ENCODE measurements at regions not wholly inside any gene's neighbourhood (a gene's known extent, or its start where the extent isn't known, plus 50 kb on each side); places are given as distances from the start of the nearest gene placed in this dataset.
"Not testable (repeated sequence)": the region's sequence is repeated elsewhere in the genome, so short reads cannot be mapped to it uniquely, and the experiment has no call there.

DNA sequence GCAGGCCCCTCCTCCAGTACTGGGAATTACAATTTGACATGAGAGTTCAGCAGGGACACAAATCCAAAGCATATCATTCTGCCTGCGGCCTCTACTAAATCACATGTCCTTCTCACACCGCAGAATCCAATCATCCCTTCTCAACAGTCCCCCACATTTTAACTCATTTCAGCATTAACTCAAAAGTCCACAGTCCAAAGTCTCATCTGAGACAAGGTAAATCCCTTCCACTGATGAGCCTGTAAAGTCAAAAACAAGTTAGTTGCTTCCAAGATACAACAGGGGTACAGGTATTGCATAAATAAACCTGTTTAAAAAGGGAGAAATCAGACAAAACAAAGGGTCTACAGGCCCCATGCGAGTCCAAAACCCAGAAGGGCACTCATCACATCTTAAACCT lies 64.0 kb downstream of the EBNA1BP2 start:
- DNase-seq = no peak

DNA sequence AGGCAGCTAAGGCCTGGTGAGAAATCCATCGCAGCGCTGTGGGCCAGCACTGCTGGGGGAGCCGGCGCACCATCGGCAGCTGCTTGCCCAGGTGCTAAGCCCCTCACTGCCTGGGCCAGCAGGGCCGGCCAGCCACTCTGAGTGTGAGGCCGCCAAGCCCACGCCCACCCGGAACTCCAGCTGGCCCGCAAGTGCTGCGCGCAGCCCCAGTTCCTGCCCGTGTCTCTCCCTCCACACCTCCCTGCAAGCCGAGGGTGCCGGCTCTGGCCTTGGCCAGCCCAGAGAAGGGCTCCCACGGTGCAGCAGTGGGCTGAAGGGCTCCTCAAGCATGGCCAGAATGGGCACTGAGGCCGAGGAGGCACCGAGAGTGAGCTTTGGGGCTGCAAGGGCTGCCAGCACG lies 64.4 kb downstream of the EBNA1BP2 start:
- no peak for DNase-seq

DNA sequence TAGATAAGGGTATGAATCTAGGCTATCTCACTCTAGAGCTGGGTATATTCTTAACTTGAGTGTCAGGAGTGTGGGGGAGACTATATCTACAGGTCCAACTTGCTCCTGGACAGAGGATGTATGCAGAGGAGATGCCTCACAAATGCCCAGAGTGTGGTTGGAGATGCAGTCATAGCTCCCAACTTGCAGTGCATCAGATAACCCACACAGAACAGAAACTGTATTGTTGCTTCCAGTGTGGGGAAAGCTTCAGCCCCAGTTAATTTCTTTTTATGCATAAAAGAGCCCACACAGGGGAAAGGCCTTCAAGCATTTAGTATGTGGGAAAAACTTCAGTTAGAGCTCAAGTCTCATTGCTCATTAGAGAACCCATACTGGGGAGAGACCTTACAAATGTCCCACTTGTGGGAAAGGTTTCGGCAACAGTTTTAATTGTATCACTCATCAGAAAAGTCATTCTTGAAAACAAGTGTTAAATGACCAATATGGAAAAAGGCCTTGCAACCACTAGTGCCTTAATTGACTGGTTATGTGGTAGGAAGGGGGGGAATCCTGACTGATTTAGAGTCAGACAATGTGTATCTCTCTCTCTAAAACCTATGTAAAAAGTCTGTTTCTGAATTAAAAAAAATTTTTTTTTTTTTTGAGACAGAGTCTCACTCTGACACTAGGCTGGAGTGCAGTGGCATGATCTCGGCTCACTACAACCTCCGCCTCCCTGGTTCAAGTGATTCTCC lies 67.9 kb downstream of the EBNA1BP2 start:
- DNase-seq = no peak

DNA sequence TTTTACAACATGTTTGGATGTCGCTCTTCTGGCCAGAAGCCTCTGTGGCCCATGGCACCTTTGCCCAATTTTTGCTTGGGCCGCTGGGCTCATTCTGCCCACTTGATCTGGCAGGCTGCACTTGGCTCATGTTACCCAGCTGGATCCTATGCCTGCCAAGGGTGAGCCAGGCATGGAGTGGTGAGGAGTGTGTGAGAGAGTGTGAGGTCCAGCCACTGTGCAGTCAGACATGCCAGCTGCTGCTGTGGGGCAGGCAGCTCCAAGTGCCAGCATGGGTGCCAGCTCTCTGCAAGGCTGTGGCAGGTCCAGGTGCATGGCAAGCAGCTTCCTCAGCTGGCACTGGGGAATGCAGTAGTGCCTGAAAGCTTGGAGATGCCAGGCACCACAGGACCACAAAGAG lies 71.0 kb downstream of the EBNA1BP2 start:
- no peak for DNase-seq

DNA sequence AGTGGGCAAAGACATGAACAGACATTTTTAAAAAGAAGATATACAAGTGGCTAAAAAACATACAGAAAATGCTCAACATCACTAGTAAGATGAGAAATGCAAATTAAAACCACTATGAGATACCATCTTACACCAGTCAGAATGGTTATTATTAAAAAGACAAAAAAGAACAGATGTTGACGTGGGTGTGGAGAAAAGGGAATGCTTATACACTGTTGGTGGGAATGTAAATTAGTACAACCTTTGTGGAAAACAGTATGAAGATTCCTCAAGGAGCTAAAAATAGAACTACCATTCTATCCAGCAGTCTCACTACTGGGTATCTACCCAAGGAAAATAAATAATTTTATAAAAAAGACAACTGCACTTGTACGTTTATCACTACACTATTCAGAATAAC lies 73.9 kb downstream of the EBNA1BP2 start:
- DNase-seq = no peak

DNA sequence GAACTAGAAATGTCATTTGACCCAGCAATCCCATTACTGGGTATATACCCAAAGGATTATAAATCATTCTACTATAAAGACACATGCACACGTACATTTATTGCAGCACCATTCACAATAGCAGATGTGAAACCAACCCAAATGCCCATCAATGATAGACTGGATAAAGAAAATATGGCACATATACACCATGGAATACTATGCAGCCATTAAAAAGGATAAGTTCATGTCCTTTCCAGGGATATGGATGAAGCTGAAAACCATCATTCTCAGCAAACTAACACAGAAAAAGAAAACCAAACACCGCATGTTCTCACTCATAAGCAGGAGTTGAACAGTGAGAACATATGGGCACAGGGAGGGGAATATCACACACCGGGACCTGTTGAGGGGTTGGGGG lies 75.6 kb downstream of the EBNA1BP2 start:
- DNase-seq = not testable (repeated sequence)

DNA sequence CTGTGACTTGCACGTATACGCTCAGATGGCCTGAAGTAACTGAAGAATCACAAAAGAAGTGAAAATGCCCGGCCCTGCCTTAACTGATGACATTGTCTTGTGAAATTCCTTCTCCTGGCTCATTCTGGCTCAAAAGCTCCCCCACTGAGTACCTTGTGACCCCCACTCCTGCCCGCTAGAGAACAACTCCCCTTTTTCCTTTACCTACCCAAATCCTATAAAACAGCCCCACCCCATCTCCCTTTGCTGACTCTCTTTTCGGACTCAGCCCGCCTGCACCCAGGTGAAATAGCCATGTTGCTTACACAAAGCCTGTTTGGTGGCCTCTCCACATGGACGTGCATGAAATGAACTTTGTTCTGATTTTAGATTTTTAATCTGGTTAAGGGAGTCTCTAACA lies 81.3 kb downstream of the EBNA1BP2 start:
- DNase-seq = not testable (repeated sequence)

DNA sequence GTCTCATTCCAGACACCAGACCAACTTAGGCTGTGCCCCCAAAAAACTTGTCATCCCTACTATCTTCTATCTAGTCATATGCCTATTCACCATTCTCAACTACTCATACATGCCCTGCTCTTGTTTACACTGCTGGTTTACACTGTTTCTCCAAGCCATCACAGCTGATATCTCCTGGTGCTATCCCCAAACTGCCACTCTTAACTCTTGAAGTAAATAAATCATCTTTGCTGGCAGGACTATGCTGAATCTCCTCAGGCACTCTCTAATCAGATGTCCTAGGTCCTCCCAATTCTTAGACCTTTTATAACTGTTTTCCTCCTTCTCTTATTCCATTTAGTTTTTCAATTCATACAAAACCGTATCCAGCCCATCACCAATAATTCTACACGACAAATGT lies 81.9 kb downstream of the EBNA1BP2 start:
- not testable (repeated sequence) for DNase-seq

DNA sequence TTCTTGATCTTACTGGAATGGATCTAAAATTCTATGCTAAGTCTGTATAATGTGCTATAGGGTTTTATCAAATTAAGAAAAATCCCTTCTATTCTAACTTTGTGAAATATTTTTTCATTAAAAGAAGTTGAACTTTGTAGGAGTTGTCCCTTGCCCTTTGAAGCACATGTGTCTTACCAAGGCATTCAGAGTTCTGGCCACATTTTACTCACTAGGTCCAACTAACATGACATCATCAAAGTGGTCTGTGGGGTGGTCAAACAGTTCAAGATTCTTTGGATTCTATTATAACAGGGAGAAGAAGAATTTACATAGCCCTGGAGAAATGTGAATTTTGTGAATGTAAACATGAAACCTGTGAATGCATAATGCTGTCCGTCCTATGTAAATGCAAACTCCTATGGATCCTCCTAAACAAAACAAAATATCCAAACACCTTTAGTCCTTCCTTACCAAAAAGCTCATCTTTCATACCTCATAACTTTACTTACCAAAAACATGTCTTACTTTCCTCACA lies 88.7 kb downstream of the EBNA1BP2 start:
- DNase-seq = no peak

DNA sequence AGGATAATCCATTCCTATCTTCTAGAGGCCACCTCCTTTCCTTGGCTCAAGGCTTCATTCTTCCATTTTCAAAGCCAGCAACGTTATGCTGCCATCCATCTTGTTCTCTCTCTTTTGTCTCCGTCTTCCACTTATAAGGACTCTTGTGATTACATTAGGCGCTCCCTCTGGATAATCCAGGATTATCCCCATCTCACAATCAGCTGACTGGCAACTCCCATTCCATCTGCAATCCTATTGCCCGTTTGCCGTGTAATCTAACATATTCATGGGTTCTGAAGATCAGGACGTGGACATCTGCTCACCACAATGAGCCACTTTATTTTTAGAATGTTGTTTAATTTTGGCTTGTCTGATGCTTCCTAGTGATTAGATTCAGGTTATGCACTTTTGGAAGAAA lies 89.3 kb downstream of the EBNA1BP2 start:
- DNase-seq = no peak

DNA sequence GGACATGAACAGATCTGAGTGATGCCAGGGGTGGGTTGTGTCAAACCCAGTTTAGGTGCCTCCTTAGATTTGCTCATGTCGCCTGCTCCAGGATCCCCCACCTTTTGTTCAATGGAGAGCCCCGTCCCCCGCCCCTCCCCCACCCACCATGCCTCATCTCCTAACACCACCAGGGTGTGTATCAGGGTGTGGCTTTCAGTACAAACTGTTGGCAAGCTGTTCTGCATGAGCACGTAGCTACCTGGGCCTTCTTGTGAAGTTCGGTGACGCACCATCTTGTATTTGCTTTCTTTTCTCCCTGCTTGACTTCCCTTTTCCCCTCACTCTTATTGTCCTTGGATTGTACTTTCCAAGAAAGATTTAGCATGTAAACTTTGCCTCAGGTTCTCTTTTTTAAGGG lies 94.8 kb downstream of the EBNA1BP2 start:
- no peak for DNase-seq

DNA sequence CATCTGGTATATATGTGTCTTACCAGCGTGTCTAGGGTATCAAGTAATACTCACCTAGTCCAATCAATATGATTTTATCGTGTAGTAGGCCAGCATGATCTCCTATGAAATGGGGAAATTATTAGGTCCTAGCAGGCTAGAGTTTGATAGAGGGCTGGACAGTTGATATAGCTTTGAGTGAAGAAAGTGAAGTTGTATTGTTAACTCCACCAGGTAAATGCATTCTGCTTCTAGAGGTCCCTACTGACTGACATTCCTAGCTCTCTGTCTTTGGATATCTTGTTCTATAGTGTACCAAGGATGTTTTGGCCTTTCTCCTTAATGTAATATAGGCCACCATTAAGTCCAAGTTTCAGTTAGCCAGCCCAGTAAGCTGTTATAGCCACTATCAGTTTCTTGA lies 97.4 kb downstream of the EBNA1BP2 start:
- DNase-seq = no peak

DNA sequence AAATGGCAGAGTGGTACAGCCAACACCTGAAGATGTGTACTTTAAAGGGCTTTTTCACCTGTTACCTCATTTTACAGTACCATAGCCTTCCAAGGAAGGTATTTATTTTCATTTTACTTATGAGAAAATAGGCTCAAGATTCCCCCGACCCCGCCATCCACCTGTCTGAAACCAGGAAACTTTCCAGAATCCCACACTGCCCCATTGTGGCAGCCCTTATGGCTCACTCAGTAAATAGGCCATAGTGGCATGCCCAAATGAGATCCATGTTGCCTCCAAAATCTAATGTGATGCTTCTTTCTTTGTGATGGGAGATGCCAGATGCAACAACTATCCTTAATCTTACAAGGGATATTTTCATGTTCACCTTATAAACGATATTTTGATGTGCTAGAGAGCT lies 97.8 kb downstream of the EBNA1BP2 start:
- DNase-seq = no peak

DNA sequence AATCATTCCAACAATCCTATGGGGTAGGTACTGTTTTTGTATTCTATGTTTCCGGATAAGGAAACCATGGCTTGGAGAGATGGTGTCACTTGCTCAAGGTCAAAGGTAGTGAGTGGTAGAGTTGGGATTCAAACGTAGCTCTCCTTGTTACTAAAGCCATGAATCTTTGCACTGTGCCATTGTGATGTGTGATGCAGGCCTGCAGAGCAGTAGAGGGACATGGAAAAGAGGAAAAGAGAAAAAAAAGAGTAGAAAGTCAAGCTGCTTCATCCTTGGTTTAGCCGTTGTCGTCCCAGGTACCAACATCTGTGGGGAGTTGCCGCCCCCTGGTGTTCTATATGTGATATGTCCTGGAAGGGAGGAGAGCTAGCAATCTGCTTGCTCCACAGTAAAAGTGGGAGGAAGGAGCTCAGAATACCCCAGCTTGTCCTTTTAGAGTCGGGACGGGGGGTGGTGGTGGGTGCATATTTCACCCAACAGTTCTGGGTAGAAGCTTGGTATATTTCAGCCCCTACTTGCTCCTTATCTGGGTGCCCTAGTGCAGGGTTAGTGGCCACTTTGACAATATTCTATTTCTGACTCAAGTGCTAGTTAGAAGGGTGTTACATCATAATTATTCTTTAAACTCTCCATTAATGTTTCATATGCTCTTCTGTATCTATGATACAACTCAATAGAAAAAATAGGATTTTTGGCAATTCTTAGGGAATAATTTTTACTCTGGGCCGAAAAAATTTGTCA lies 98.4 kb downstream of the EBNA1BP2 start:
- peak; percentile 61 to 68 for DNase-seq

DNA sequence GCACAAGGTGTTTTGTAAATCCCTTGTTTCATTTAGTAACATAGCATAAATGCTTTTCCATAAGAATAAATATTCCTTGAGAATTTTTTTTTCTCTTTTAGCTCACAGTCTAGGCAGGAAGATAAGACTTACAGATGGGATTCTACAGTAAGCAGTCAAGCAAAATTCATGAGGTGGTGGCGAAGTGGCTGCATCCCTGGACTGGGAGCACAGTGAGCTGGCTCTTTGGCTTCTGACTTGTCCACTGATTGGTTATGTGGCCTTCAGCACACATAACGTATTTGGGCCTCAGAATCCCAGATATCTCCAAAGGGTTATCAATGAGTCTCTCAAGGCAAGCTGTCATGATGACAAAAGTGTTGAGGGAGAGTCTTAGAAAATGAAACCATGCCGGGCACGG lies 99.8 kb downstream of the EBNA1BP2 start:
- DNase-seq = no peak

DNA sequence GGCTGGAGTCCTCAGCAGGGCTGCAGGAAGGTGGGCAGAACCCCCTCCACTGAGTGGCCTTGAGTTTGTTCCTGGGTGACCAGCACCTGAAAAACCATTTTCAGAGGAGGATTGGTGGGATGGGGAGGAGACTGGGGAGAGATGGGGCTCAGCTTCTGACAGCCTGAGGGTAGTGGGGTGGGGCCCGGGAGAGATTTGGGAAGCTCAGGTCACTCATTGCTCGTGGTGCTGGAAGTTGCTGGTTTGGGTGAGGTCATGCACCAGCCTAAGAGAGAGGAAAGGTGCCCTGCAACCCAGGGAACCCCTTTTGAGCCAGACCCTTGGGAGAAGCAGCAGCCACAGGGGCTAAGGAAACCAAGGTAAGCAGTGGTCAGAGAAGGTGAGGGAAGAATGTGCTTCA lies 100.8 kb downstream of the EBNA1BP2 start:
- DNase-seq = no peak

DNA sequence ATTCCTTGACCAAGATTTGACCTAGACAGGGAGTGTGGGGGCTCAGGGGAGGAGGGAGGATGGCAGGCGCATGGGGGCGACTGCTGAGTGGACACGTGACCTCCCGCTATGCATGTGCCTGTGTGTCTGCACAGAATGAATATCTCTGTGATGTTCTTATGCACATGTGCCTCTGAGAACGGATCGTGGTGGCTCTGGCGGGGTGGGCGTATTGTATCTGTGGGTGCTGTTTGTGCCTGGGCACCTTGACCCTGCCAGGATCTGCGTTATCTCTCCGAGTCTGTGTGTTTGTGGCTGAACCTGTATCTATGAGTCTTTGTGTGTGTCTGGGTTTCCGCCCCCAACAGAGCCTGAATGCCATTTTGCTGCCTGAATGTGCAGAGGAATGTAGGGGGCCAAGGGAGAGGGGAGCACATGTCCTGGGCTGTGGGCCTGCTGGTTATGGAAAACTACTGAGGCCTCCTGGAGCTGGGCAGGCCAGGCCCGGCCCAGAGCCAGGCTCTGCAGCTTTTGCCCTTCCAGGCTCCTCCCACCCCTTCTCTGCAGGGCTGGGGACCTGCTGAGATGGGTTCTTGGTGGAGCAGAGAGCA lies 102.5 kb downstream of the EBNA1BP2 start:
- no peak for DNase-seq

DNA sequence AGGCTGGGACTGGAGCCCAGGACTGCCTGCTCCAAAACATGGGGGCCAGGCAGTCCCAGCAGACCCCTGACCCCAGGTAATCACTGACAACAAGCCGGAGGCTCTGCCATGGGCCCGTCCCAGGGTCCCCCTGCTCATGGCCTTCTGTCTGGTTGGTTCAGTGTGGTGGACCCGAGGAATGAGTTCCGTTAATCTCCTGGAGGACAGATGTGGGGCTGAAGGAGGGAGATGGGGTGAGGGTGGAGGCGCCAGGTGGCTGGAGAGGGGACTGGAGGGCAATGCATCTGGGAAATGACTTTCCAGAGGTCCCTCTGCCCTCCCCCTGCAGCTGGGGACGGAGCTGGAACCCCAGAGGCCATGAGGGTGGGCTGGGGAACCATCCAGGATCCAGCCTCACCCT lies 103.2 kb downstream of the EBNA1BP2 start:
- DNase-seq = no peak

DNA sequence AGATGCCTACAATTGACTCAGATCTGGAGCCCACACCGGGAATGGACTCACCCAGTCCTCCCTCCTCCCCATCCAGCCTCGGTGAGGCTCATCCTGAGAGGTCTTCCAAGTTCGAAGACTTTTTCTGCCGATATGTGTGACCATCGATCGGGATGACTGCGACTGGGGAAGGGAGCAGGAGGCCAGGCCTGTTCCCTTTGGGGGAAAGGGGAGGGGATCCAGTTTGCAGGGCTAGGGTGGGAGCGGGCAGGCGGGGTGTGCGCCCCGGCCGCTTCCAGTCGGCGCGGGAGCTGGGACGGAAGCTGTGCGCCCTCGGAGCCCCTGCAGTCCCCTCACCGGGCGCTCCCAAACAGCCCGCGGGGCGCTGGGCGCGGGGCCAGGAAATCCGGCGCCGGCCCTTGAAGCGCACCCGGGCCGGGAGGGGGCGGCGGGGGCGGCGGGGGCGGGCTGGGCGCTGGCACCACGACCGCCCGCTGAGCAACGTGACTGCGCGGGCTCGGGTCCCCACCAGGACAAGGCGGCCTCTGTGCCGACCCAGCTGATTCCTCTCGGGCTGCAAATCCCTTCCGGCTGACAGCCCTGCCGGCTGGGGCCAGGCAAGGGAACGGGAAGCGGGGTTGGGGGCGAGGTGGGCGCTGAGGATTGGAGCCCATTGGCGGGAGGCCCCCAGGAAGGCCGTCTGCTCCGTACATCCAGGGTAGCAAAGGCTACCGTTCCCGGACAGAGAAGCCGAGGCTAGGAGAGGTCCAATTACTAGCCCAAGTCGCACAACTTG lies 103.9 kb downstream of the EBNA1BP2 start:
- peak in 1 of 2 experiments; percentile 11 for DNase-seq

DNA sequence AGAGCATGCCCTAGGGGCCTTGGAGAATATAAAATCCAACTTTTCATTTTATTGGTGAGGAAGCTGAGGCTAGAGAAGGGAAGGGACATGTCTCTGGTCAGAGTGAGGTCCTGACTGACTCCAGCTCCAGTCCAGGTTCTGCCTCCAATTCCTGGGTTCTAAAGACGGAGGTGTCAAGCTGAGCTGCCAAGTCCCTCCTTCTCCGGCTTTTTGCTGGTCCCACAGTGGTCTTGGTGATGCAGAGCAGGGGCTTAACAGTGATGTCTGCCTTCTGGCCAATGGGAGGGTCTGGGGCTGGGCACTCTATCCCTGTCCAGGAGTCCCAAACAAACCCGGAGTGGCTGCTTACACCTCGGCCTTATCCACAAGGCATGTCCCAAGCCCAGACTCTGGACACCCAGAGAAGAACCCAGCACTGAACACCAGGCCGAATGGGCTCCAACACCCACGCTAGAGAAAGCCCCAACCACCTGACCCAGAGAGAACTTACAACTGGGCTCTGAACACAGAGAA lies 104.8 kb downstream of the EBNA1BP2 start:
- no peak for DNase-seq

DNA sequence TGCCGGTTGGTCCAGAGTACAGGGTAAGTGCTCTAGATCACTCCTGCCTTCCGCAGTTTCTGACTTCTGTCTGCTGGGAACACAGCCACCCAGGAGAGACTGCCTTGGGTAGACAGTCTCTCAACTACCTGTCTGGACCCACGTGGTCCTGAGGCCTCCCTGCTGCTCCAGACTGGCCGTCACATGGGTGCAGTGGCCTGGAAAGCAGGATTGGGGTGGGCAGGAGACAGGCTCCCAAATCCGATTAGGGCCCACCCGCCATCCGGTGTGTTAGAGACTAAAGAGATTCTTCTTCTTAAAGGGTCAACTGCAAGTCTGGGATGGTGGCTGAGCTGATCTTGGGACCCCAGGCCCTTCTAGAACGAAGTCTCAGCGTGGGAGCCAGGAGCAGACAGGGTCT lies 105.5 kb downstream of the EBNA1BP2 start:
- DNase-seq = no peak

DNA sequence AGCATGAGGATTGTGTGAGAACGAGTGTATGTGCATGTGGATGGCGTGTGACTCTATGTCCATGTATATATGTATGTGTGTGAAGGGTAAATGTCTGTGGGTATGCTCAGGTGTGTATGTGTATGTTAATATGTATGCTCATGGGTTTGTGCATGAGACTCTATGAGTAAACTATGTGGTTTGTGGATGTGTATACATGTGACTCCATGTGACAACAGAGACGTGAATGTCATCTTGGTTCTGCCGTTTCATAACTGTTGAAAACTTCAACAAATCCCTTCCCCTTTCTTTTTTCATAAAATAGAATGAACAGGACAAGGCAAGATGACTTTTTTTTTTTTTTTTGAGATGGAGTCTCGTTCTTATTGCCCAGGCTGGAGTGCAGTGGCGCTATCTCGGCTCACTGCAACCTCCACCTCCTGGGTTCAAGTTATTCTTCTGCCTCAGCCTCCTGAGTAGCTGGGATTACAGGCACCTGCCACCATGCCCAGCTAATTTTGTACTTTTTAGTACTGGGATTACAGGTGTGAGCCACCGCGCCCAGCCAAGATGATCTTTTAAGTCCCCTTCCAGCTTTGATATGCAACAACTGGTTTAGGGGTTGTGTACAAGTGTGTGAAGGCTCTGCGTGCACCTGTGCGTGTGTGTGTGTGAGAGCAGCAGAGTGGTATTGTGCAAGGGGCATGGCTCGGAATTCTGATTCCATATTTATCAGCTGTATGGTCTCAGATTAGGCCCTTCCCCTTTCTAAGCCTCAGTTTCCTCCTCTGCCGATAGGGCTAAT lies 106.3 kb downstream of the EBNA1BP2 start:
- DNase-seq = no peak

Measured in stimulated activated CD4-positive, alpha-beta T cell treated with anti-CD3 and anti-CD28 coated beads, Interleukin-4, amount 100 ng/mL, for 4 hours (primary cell).